Adrenal gland (tissue), 9 donors: ENCODE measurements at regions not wholly inside any gene's neighbourhood (a gene's known extent, or its start where the extent isn't known, plus 50 kb on each side); places are given as distances from the start of the nearest gene placed in this dataset.

Experiments used
- DNase-seq, 7 donors: peaks; one replicate each; pipeline ENCODE4 v3.0.0-alpha.2; 2019 to 2020
- H3K27ac ChIP-seq, 5 donors: fragments of 200-600 bp; sonication (generic) in 4 of 5; 1 replicate in 3 of 5; 2 replicates in 2 of 5; pipeline versions ENCODE4 v1.5.1 to v1.8.0; 2016 to 2020; ENCODE audit warnings: mild to moderate bottlenecking in 1 of 5
- H3K27me3 ChIP-seq: fragments of 200-600 bp; 2 replicates; pipeline ENCODE4 v1.8.0; 2021
- H3K36me3 ChIP-seq, 2 donors: fragments of 200-600 bp; replicated peaks in 1 of 2; 1 replicate in 1 of 2; 2 replicates in 1 of 2; pipeline versions ENCODE4 v1.5.1 to v1.8.0; 2018 to 2022
- H3K4me1 ChIP-seq, 2 donors: fragments of 200-600 bp; replicated peaks in 1 of 2; 1 replicate in 1 of 2; 2 replicates in 1 of 2; pipeline versions ENCODE4 v1.5.1 to v1.8.0; 2018 to 2021
- H3K4me3 ChIP-seq, 4 donors: fragments of 200-600 bp; sonication (generic) in 3 of 4; one replicate each; pipeline ENCODE4 v1.5.1; 2016 to 2018
- H3K9me3 ChIP-seq, 3 donors: fragments of 200-600 bp; sonication (generic) in 1 of 3; replicated peaks in 1 of 3; 1 replicate in 2 of 3; 2 replicates in 1 of 3; pipeline versions ENCODE4 v1.5.1 to v1.8.0; 2016 to 2021
- POLR2A ChIP-seq, 2 donors: fragments of 450-650 bp; IDR thresholded peaks; one replicate each; pipeline ENCODE4 v1.6.1; 2017; ENCODE audit warnings: antibody characterized with exemption in 2 of 2, mild to moderate bottlenecking in 2 of 2, moderate library complexity in 1 of 2
- WGBS, 4 donors: extraction: QIAGEN DNeasy Blood & Tissue Kit in 2 of 4; methylation state at CpG; one replicate each; pipeline versions ENCODE4 v1.1.5 to v1.1.7; 2013 to 2017; 5-methylcytosine and 5-hydroxymethylcytosine counted together
- intact Hi-C, 2 donors: fragments of 100-400 bp; cut with DNase I; formaldehyde crosslinking; loops; one replicate each; pipeline versions ENCODE4 v1.14.1 to v1.15.0; 2022 to 2023
- TF ChIP-seq, protein P1 (sequence below), 6 experiments: fragments of 450-650 bp in 4 of 6; fragments of 200-600 bp in 2 of 6; sonication (generic) in 1 of 6; IDR thresholded peaks; 1 replicate in 5 of 6; 2 replicates in 1 of 6; pipeline versions ENCODE4 v1.5.1 to v1.8.0; 2016 to 2021; ENCODE audit warnings: antibody characterized with exemption in 6 of 6, mild to moderate bottlenecking in 2 of 6, moderate library complexity in 1 of 6
- donor health status: healthy with polysubstance abuse.
- donor health status: Bipolar disorder and iron deficiency.
- donor health status: DM: yes; HTN: yes; CAD: no.
- donor health status: DM: no; HTN: no; CAD: no.
- donor health status: DM: no; HTN: no; CAD: no.

- Histone ChIP-seq H3K4me3 (no peak overlapping the region), H3K27me3 (no peaks in the 10 kb centered on the region), H3K4me1 (no peaks in the 10 kb centered on the region), H3K9me3 (no peaks in the 10 kb centered on the region), H3K27ac (no peak overlapping the region), H3K36me3 (no peaks in the 10 kb centered on the region)
- DNase-seq: no peak
- WGBS, 4 donors: 64 to 74% (median 70%) methylated on average over 5 of the region's 5 CpGs
- intact Hi-C loops: no loop called here
- TF ChIP-seq, protein P1, sequence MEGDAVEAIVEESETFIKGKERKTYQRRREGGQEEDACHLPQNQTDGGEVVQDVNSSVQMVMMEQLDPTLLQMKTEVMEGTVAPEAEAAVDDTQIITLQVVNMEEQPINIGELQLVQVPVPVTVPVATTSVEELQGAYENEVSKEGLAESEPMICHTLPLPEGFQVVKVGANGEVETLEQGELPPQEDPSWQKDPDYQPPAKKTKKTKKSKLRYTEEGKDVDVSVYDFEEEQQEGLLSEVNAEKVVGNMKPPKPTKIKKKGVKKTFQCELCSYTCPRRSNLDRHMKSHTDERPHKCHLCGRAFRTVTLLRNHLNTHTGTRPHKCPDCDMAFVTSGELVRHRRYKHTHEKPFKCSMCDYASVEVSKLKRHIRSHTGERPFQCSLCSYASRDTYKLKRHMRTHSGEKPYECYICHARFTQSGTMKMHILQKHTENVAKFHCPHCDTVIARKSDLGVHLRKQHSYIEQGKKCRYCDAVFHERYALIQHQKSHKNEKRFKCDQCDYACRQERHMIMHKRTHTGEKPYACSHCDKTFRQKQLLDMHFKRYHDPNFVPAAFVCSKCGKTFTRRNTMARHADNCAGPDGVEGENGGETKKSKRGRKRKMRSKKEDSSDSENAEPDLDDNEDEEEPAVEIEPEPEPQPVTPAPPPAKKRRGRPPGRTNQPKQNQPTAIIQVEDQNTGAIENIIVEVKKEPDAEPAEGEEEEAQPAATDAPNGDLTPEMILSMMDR (IDR thresholded peaks at IDR 0.05): no peak
- no peak for TF ChIP-seq POLR2A (IDR thresholded peaks at IDR 0.05)
Measured at GRCh38 chr6:14995208-14995607, 250.7 kb upstream of the JARID2 start.

- Histone ChIP-seq H3K4me3 (no peak overlapping the region), H3K4me1 (no peaks in the 10 kb centered on the region), H3K27ac (no peak overlapping the region), H3K9me3 (no peaks in the 10 kb centered on the region), H3K36me3 (no peaks in the 10 kb centered on the region), H3K27me3 (no peaks in the 10 kb centered on the region)
- no peak for TF ChIP-seq POLR2A (IDR thresholded peaks at IDR 0.05)
- TF ChIP-seq, protein P1 (IDR thresholded peaks at IDR 0.05): no peak
- intact Hi-C loops: no loop called here
- DNase-seq: no peak
- WGBS, 4 donors: 87 to 94% (median 91%) methylated on average over 12 of the region's 12 CpGs
Measured at GRCh38 chr6:14995966-14996602, 249.8 kb upstream of the JARID2 start.

DNA sequence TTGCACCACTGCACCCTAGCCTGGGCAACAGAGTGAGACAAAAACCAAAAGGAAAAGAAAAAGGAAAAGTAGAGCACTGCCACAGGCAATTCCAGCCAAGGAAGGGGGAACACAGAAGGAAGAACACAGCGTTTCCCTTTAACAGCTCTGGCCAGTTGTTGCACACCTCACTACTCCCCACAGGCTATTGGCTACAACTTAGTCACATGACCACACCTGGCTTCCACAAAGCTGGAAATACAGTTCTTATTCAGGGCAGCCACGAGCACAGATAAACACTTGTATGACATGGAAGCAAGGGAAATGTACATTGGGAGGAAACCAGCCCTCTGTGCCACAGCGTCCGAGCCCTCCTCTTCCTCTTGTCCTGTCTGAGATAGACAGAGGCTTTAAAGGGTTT lies 249.0 kb upstream of the JARID2 start:
- H3K4me3 ChIP-seq: no peak overlapping the region
- no peak for DNase-seq
- no peaks in the 10 kb centered on the region for H3K4me1 ChIP-seq
- no peak overlapping the region for H3K27ac ChIP-seq
- intact Hi-C loops: no loop called here
- no peaks in the 10 kb centered on the region for H3K27me3 ChIP-seq
- no peaks in the 10 kb centered on the region for H3K36me3 ChIP-seq
- no peak for TF ChIP-seq POLR2A (IDR thresholded peaks at IDR 0.05)
- WGBS, 4 donors: 53 to 74% (median 63%) methylated on average over 4 of the region's 4 CpGs
- no peaks in the 10 kb centered on the region for H3K9me3 ChIP-seq

GRCh38 chr6:14997507-14997906 lies 248.4 kb upstream of the JARID2 start:
- Histone ChIP-seq H3K4me3 (no peak overlapping the region), H3K27me3 (no peaks in the 10 kb centered on the region), H3K36me3 (no peaks in the 10 kb centered on the region), H3K4me1 (no peaks in the 10 kb centered on the region), H3K9me3 (no peaks in the 10 kb centered on the region), H3K27ac (no peak overlapping the region)
- intact Hi-C loops: no loop called here
- TF ChIP-seq, protein P1 (IDR thresholded peaks at IDR 0.05): no peak
- no peak for TF ChIP-seq POLR2A (IDR thresholded peaks at IDR 0.05)
- 67 to 100% (median 80%) methylated on average over 1 of the region's 1 CpG for WGBS, 4 donors
- DNase-seq: no peak

DNA sequence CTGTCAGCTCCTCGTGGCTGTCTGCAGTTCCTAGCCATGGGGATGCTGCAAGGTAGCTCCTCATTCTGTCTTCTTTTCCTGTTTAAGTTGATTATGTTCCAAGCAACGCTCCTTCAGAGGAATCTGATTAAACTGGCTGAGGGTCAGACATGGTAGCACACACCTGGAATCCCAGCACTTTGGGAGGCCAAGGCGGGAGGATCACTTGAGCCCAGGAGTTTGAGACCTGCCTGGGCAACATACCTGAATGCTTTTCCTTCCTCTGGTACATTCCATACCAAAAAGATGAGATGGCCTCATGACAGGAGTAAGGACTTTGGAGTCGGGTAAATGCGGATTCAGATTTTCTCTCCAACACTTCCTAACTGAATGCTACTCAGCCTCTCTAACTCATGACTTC lies 246.8 kb upstream of the JARID2 start:
- Histone ChIP-seq H3K4me3 (no peak overlapping the region), H3K27ac (no peak overlapping the region), H3K27me3 (no peaks in the 10 kb centered on the region), H3K36me3 (no peaks in the 10 kb centered on the region), H3K9me3 (no peaks in the 10 kb centered on the region), H3K4me1 (no peaks in the 10 kb centered on the region)
- no peak for TF ChIP-seq POLR2A (IDR thresholded peaks at IDR 0.05)
- intact Hi-C loops: no loop called here
- no peak for DNase-seq
- 82 to 87% (median 85%) methylated on average over 4 to 5 of the region's 5 CpGs for WGBS, 4 donors
